Testis (tissue), 2 donors: ENCODE measurements at regions not wholly inside any gene's neighbourhood (a gene's known extent, or its start where the extent isn't known, plus 50 kb on each side); places are given as distances from the start of the nearest gene placed in this dataset.

Experiments
- POLR2A ChIP-seq: fragments of 450-650 bp; IDR thresholded peaks from one replicate; pipeline ENCODE4 v1.6.1; 2017; ENCODE audit warnings: antibody characterized with exemption, mild to moderate bottlenecking, moderate library complexity
- TF ChIP-seq, protein P1 (sequence below), 3 experiments: fragments of 450-650 bp in 2 of 3; fragments of 200-600 bp in 1 of 3; sonication (generic) in 1 of 3; IDR thresholded peaks; one replicate each; pipeline ENCODE4 v1.5.1; 2016 to 2019; ENCODE audit warnings: antibody characterized with exemption in 3 of 3, mild to moderate bottlenecking in 2 of 3, moderate library complexity in 1 of 3

DNA sequence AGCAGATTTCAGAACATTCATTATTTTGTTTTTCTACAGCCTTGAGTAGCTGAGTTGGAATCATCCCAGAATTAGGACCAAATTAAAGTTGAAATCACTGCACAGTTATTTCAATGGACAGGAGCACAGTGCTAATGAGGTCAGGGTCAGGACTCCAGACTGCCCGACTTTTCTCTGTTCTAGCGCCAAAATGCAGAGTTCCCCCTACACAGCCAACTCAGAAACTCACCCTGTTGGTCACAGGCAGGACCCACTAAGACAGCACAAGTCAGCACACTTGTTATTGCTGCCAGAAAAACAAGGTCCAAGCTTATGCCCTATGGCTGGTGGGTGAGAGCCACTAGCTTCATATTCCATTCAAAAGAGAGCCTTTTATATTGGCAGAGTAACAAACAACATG lies 198.1 kb upstream of the KRR1 start:
- TF ChIP-seq, protein P1, sequence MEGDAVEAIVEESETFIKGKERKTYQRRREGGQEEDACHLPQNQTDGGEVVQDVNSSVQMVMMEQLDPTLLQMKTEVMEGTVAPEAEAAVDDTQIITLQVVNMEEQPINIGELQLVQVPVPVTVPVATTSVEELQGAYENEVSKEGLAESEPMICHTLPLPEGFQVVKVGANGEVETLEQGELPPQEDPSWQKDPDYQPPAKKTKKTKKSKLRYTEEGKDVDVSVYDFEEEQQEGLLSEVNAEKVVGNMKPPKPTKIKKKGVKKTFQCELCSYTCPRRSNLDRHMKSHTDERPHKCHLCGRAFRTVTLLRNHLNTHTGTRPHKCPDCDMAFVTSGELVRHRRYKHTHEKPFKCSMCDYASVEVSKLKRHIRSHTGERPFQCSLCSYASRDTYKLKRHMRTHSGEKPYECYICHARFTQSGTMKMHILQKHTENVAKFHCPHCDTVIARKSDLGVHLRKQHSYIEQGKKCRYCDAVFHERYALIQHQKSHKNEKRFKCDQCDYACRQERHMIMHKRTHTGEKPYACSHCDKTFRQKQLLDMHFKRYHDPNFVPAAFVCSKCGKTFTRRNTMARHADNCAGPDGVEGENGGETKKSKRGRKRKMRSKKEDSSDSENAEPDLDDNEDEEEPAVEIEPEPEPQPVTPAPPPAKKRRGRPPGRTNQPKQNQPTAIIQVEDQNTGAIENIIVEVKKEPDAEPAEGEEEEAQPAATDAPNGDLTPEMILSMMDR (IDR thresholded peaks at IDR 0.05) = no peak
- TF ChIP-seq POLR2A = no peak
